H1 (cell line): ENCODE measurements at regions not wholly inside any gene's neighbourhood (a gene's known extent, or its start where the extent isn't known, plus 50 kb on each side); places are given as distances from the start of the nearest gene placed in this dataset.

Experiments
- CTCF ChIA-PET: fragments of 300-600 bp; sonication (Branson Sonifier 250); formaldehyde crosslinking; loops from one replicate; lab custom pipeline; 2021; ENCODE audit not compliant: partially characterized antibody; lab: Charles Lee
- POLR2A ChIA-PET: fragments of 300-600 bp; sonication (Branson Sonifier 250); formaldehyde crosslinking; loops from one replicate; lab custom pipeline; 2021; ENCODE audit warnings: inconsistent platforms; ENCODE audit not compliant: partially characterized antibody; lab: Charles Lee
- DNase-seq, 2 experiments: peaks; one replicate each; pipeline versions ENCODE4 v3.0.0 to v3.0.0-alpha.2; 2010 to 2022; ENCODE audit warnings: low spot score in 2 of 2, low read depth in 1 of 2, mixed read lengths in 1 of 2
- FAIRE-seq: peaks from 2 replicates; lab custom pipeline; 2011; peaks lifted over from hg19 to GRCh38; lab: Jason Lieb, UNC
- H2AFZ ChIP-seq: 2 replicates; pipeline ENCODE4 v1.8.1; 2012; ENCODE audit warnings: low read length, inconsistent platforms
- H2AK5ac ChIP-seq: 2 replicates; pipeline ENCODE4 v1.6.1; 2013; ENCODE audit warnings: low read depth, low read length
- H2BK120ac ChIP-seq: replicated peaks from 2 replicates; pipeline ENCODE3; 2013; ENCODE audit warnings: low read depth, low read length, inconsistent platforms
- H2BK12ac ChIP-seq: 2 replicates; pipeline ENCODE4 v1.6.1; 2013; ENCODE audit warnings: low read depth, low read length
- H2BK15ac ChIP-seq: 2 replicates; pipeline ENCODE4 v1.6.1; 2013; ENCODE audit warnings: low read length
- H2BK20ac ChIP-seq: 2 replicates; pipeline ENCODE4 v1.6.1; 2013; ENCODE audit warnings: low read length
- H2BK5ac ChIP-seq: 2 replicates; pipeline ENCODE4 v1.6.1; 2013; ENCODE audit warnings: low read depth, low read length
- H3K14ac ChIP-seq: 2 replicates; pipeline ENCODE4 v1.6.1; 2013; ENCODE audit warnings: inconsistent platforms; ENCODE audit not compliant: insufficient read length
- H3K18ac ChIP-seq: 2 replicates; pipeline ENCODE4 v1.6.1; 2013; ENCODE audit warnings: low read length; ENCODE audit errors: extremely low read depth
- H3K23ac ChIP-seq: 2 replicates; pipeline ENCODE4 v1.6.1; 2013; ENCODE audit warnings: inconsistent platforms; ENCODE audit not compliant: insufficient read length
- H3K23me2 ChIP-seq: 2 replicates; pipeline ENCODE4 v1.6.1; 2013; ENCODE audit warnings: low read depth, low read length
- H3K27ac ChIP-seq: 2 replicates; pipeline ENCODE4 v1.6.1; 2011; ENCODE audit warnings: low read depth, low read length, inconsistent platforms
- H3K27me3 ChIP-seq, 4 experiments: replicated peaks in 1 of 4; 1 replicate in 1 of 4; 2 replicates in 3 of 4; pipeline versions ENCODE4 v1.6.1 to v1.8.1; 2011 to 2013; ENCODE audit warnings: low read length in 3 of 4, mild to moderate bottlenecking in 3 of 4, inconsistent platforms in 2 of 4, mixed read lengths in 2 of 4, moderate library complexity in 1 of 4; ENCODE audit not compliant: control insufficient read depth in 3 of 4, insufficient read depth in 3 of 4; ENCODE audit errors: extremely low read depth in 1 of 4
- H3K36me3 ChIP-seq, 4 experiments: 2 replicates each; pipeline versions ENCODE4 v1.6.1 to v1.8.1; 2011 to 2013; ENCODE audit warnings: mild to moderate bottlenecking in 4 of 4, low read length in 3 of 4, moderate library complexity in 2 of 4, control low read depth in 1 of 4, inconsistent platforms in 1 of 4; ENCODE audit not compliant: insufficient read depth in 4 of 4, control insufficient read depth in 2 of 4
- H3K4ac ChIP-seq: replicated peaks from 2 replicates; pipeline ENCODE3; 2013; ENCODE audit warnings: low read length, low read depth, mixed read lengths, inconsistent platforms; ENCODE audit not compliant: insufficient read length
- H3K4me1 ChIP-seq, 4 experiments: replicated peaks in 1 of 4; 1 replicate in 1 of 4; 2 replicates in 3 of 4; pipeline versions ENCODE4 v1.6.1 to v1.8.1; 2011 to 2013; ENCODE audit warnings: low read length in 3 of 4, inconsistent platforms in 2 of 4, mixed read lengths in 1 of 4; ENCODE audit not compliant: insufficient read depth in 4 of 4, control insufficient read depth in 3 of 4
- H3K4me2 ChIP-seq, 2 experiments: 2 replicates each; pipeline versions ENCODE4 v1.6.1 to v1.8.1; 2011 to 2013; ENCODE audit warnings: low read depth in 2 of 2, low read length in 2 of 2, control low read depth in 1 of 2, inconsistent platforms in 1 of 2, mild to moderate bottlenecking in 1 of 2; ENCODE audit not compliant: insufficient read depth in 1 of 2
- H3K4me3 ChIP-seq, 4 experiments: fragments of 200-600, 300-600 bp in 1 of 4; sonication (generic), shearing (Covaris generic), sonication (Bioruptor Twin) in 1 of 4; 2 replicates each; pipeline versions ENCODE4 v1.5.1 to v1.8.1; 2011 to 2016; ENCODE audit warnings: low read length in 4 of 4, low read depth in 3 of 4, control low read depth in 2 of 4, inconsistent platforms in 2 of 4, mild to moderate bottlenecking in 2 of 4, mixed read lengths in 1 of 4, moderate library complexity in 1 of 4; ENCODE audit not compliant: insufficient read depth in 2 of 4; ENCODE audit errors: extremely low read depth in 1 of 4
- H3K56ac ChIP-seq: replicated peaks from 2 replicates; pipeline ENCODE3; 2013; ENCODE audit warnings: low read depth, mild to moderate bottlenecking, mixed read lengths, low read length, inconsistent platforms; ENCODE audit not compliant: insufficient read length
- H3K79me1 ChIP-seq: 2 replicates; pipeline ENCODE4 v1.6.1; 2013; ENCODE audit warnings: low read depth, low read length, control low read depth
- H3K79me2 ChIP-seq, 2 experiments: 2 replicates each; pipeline versions ENCODE4 v1.6.1 to v1.8.1; 2012 to 2013; ENCODE audit warnings: low read length in 2 of 2, mild to moderate bottlenecking in 2 of 2, inconsistent platforms in 1 of 2; ENCODE audit not compliant: insufficient read depth in 2 of 2, control insufficient read depth in 1 of 2
- H3K9ac ChIP-seq, 4 experiments: replicated peaks in 1 of 4; 1 replicate in 1 of 4; 2 replicates in 3 of 4; pipeline versions ENCODE4 v1.6.1 to v1.8.1; 2011 to 2013; ENCODE audit warnings: low read depth in 3 of 4, low read length in 3 of 4, control low read depth in 2 of 4, mild to moderate bottlenecking in 2 of 4, moderate library complexity in 2 of 4, inconsistent platforms in 1 of 4; ENCODE audit errors: extremely low read depth in 1 of 4
- H3K9me3 ChIP-seq, 2 experiments: 2 replicates each; pipeline versions ENCODE4 v1.6.1 to v1.8.1; 2012 to 2013; ENCODE audit warnings: mild to moderate bottlenecking in 2 of 2, moderate library complexity in 2 of 2, control low read depth in 1 of 2, inconsistent platforms in 1 of 2, low read depth in 1 of 2, low read length in 1 of 2, mixed read lengths in 1 of 2; ENCODE audit not compliant: insufficient read depth in 2 of 2
- H4K20me1 ChIP-seq, 2 experiments: replicated peaks in 1 of 2; 2 replicates each; pipeline versions ENCODE3 to v1.8.1; 2011 to 2013; ENCODE audit warnings: inconsistent platforms in 2 of 2, low read length in 2 of 2, mild to moderate bottlenecking in 1 of 2; ENCODE audit not compliant: insufficient read depth in 2 of 2, control insufficient read depth in 1 of 2
- H4K5ac ChIP-seq: 2 replicates; pipeline ENCODE4 v1.6.1; 2013; ENCODE audit warnings: low read length, low read depth, mixed read lengths, inconsistent platforms; ENCODE audit not compliant: insufficient read length
- H4K8ac ChIP-seq: 2 replicates; pipeline ENCODE4 v1.8.0; 2013; ENCODE audit warnings: mild to moderate bottlenecking, moderate library complexity, low read length, inconsistent platforms; ENCODE audit not compliant: insufficient read depth; ENCODE audit errors: extremely low read depth
- H4K91ac ChIP-seq: replicated peaks from 2 replicates; pipeline ENCODE3; 2013; ENCODE audit warnings: low read length, mixed read lengths, inconsistent platforms; ENCODE audit not compliant: insufficient read length
- NANOG ChIP-seq: IDR thresholded peaks from 2 replicates; pipeline ENCODE4 v1.6.1; 2011; ENCODE audit warnings: low read length, low read depth, mild to moderate bottlenecking, inconsistent platforms; ENCODE audit not compliant: insufficient read depth, poor library complexity, severe bottlenecking
- RNF2 ChIP-seq: fragments of 200-900, 300-1000 bp; sonication (generic); IDR thresholded peaks from 2 replicates; pipeline ENCODE4 v1.7.1; 2016; ENCODE audit warnings: borderline replicate concordance, low read depth, mild to moderate bottlenecking, antibody characterized with exemption, low read length; ENCODE audit not compliant: poor library complexity, severe bottlenecking; ENCODE audit errors: missing control alignments
- SP4 ChIP-seq: IDR thresholded peaks from 2 replicates; pipeline ENCODE4 v1.6.1; 2012; ENCODE audit warnings: low read length, inconsistent platforms
- TEAD4 ChIP-seq: IDR thresholded peaks from 2 replicates; pipeline ENCODE4 v1.6.1; 2012; ENCODE audit warnings: low read depth, low read length, inconsistent platforms, mixed read lengths
- WGBS, 2 experiments: shearing (Covaris generic) in 1 of 2; methylation state at CpG; one replicate each; pipeline versions ENCODE4 v1.1.6 to v1.1.7; 2013 to 2015; ENCODE audit warnings: low lambda C conversion rate in 2 of 2, mixed read lengths in 2 of 2, inconsistent platforms in 1 of 2, low coverage in 1 of 2, missing lambda C conversion rate in 1 of 2; ENCODE audit not compliant: insufficient replicate concordance in 2 of 2, insufficient coverage in 1 of 2, insufficient read length in 1 of 2; ENCODE audit errors: extremely low coverage in 1 of 2, missing lambda C conversion rate in 1 of 2; 5-methylcytosine and 5-hydroxymethylcytosine counted together

GRCh38 chr9:73665253-73665652, 513.6 kb downstream of the ANXA1 start:
- no peaks in the 10 kb centered on the region for H4K20me1 ChIP-seq
- ChIA-PET POLR2A (no interaction called here), CTCF (no interaction called here)
- H3K18ac ChIP-seq: no peak overlapping the region
- no peak overlapping the region for H3K4ac ChIP-seq
- H2BK5ac ChIP-seq: no peak overlapping the region
- H2BK12ac ChIP-seq: no peak overlapping the region
- H4K5ac ChIP-seq: no peak overlapping the region
- no peaks in the 10 kb centered on the region for H3K4me1 ChIP-seq
- no peak overlapping the region for H2BK120ac ChIP-seq
- H3K4me2 ChIP-seq: no peak overlapping the region
- H2AFZ ChIP-seq: no peak overlapping the region
- no peak overlapping the region for H2AK5ac ChIP-seq
- WGBS, 2 experiments: 92% methylated on average over 1 of the region's 1 CpG; no CpG with 5 or more reads in 1 of the 2 experiments
- H3K9ac ChIP-seq: no peak overlapping the region
- no peaks in the 10 kb centered on the region for H3K27me3 ChIP-seq
- H4K91ac ChIP-seq: no peak overlapping the region
- no peaks in the 10 kb centered on the region for H3K79me1 ChIP-seq
- no peak overlapping the region for H4K8ac ChIP-seq
- H3K79me2 ChIP-seq: no peaks in the 10 kb centered on the region
- H3K23ac ChIP-seq: no peak overlapping the region
- H2BK15ac ChIP-seq: no peak overlapping the region
- H3K23me2 ChIP-seq: no peaks in the 10 kb centered on the region
- H3K9me3 ChIP-seq: no peaks in the 10 kb centered on the region
- no peak overlapping the region for H2BK20ac ChIP-seq
- TF ChIP-seq NANOG (no peak), SP4 (no peak), RNF2 (no peak), TEAD4 (no peak)
- H3K56ac ChIP-seq: no peak overlapping the region
- DNase-seq: no peak
- no peak overlapping the region for H3K27ac ChIP-seq
- no peak for FAIRE-seq
- H3K14ac ChIP-seq: no peak overlapping the region
- no peak overlapping the region for H3K4me3 ChIP-seq
- no peaks in the 10 kb centered on the region for H3K36me3 ChIP-seq
